ENCODE measurements at regions not wholly inside any gene's neighbourhood (a gene's known extent, or its start where the extent isn't known, plus 50 kb on each side); places are given as distances from the start of the nearest gene placed in this dataset.

- no peaks in the 10 kb centered on the region for H3K23me2 ChIP-seq (ENCODE audit: insufficient read length, low read depth, low read length, poor library complexity, severe bottlenecking)
- H3K4me2 ChIP-seq (ENCODE audit: insufficient read depth, insufficient read length, low read length): no peak overlapping the region
- Mint-ChIP-seq H3K27ac (no peak overlapping the region), H3K4me3 (no peak overlapping the region), H3K4me1 (peaks cover 2 to 3% of the 10 kb centered on the region in 2 experiments; a peak in 3 of 4 replicates), H3K36me3 (ENCODE audit: insufficient read depth in 1 of 3, low read depth in 3 of 3) (no peaks in the 10 kb centered on the region), H3K9me3 (no peaks in the 10 kb centered on the region), H3K27me3 (ENCODE audit: low read depth) (no peaks in the 10 kb centered on the region; the same call in 1 of the 2 replicates)
- no peaks in the 10 kb centered on the region for H3K27me3 ChIP-seq (ENCODE audit: insufficient read depth, low read length)
- H3K9ac ChIP-seq (ENCODE audit: extremely low read depth, insufficient read length, low read length): no peak overlapping the region
- no peaks in the 10 kb centered on the region for H3K79me1 ChIP-seq (ENCODE audit: insufficient read depth, low read depth, low read length, poor library complexity, severe bottlenecking)
- H3K56ac ChIP-seq (ENCODE audit: insufficient read length, low read depth, low read length): no peak overlapping the region
- H3K4me1 ChIP-seq (ENCODE audit: insufficient read depth, low read length): no peaks in the 10 kb centered on the region
- no peak overlapping the region for H2BK15ac ChIP-seq (ENCODE audit: low read depth, low read length)
- H4K20me1 ChIP-seq (ENCODE audit: control insufficient read depth, insufficient read depth, insufficient read length): no peaks in the 10 kb centered on the region
- no peak for DNase-seq
- no peak overlapping the region for H3K18ac ChIP-seq (ENCODE audit: insufficient read length, low read depth, low read length)
- no peak overlapping the region for H3K23ac ChIP-seq (ENCODE audit: insufficient read length, low read depth, low read length)
- no peak overlapping the region for H2BK5ac ChIP-seq (ENCODE audit: insufficient read length, low read length)
- no peak overlapping the region for H3K4ac ChIP-seq (ENCODE audit: low read depth, low read length)
- no peak overlapping the region for H4K8ac ChIP-seq (replicated peaks; ENCODE audit: insufficient read length, low read depth, low read length)
- no peak overlapping the region for H2BK120ac ChIP-seq (ENCODE audit: low read depth, low read length, poor library complexity, severe bottlenecking)
- no peak overlapping the region for H2BK20ac ChIP-seq (ENCODE audit: low read depth, low read length, poor library complexity, severe bottlenecking)
- no peak overlapping the region for H4K5ac ChIP-seq (ENCODE audit: insufficient read length, low read depth, low read length)
- H3K14ac ChIP-seq (ENCODE audit: insufficient read depth, low read length): no peak overlapping the region
- H4K91ac ChIP-seq (ENCODE audit: insufficient read length, low read depth, low read length): no peak overlapping the region
- no peaks in the 10 kb centered on the region for H3K9me3 ChIP-seq (ENCODE audit: control insufficient read depth, low read depth, low read length)
- H3K79me2 ChIP-seq (ENCODE audit: insufficient read depth, low read length): no peaks in the 10 kb centered on the region
- TF ChIP-seq CTCF (conservative IDR thresholded peaks at IDR 0.05): no peak
- H2AK5ac ChIP-seq (ENCODE audit: insufficient read length, low read length): no peak overlapping the region
- no peak overlapping the region for H2AFZ ChIP-seq (ENCODE audit: low read length)
- H2BK12ac ChIP-seq (ENCODE audit: insufficient read length, low read depth, low read length): no peak overlapping the region
- no peak overlapping the region for H3T11ph ChIP-seq (ENCODE audit: low read length)
- H3K27ac ChIP-seq (ENCODE audit: insufficient read length, low read depth, low read length): no peak overlapping the region
These were observed 386.6 kb downstream of the YTHDC2 start for GRCh38 chr5:113900141-113900540.
